Tibial nerve (tissue), 4 donors: ENCODE measurements at regions not wholly inside any gene's neighbourhood (a gene's known extent, or its start where the extent isn't known, plus 50 kb on each side); places are given as distances from the start of the nearest gene placed in this dataset.

ENCODE experiments used
- EP300 ChIP-seq, 2 donors: sonication (generic); formaldehyde crosslinking; IDR thresholded peaks; one replicate each; pipeline ENCODE4 v1.6.1; 2017; ENCODE audit warnings: antibody characterized with exemption in 2 of 2, mild to moderate bottlenecking in 1 of 2
- TF ChIP-seq, protein P1 (sequence below), 5 experiments: fragments of 200-600 bp in 3 of 5; fragments of 450-650 bp in 2 of 5; sonication (generic) in 3 of 5; IDR thresholded peaks; one replicate each; pipeline ENCODE4 v1.5.1; 2016 to 2019; ENCODE audit warnings: antibody characterized with exemption in 5 of 5, mild to moderate bottlenecking in 3 of 5, moderate library complexity in 2 of 5

DNA sequence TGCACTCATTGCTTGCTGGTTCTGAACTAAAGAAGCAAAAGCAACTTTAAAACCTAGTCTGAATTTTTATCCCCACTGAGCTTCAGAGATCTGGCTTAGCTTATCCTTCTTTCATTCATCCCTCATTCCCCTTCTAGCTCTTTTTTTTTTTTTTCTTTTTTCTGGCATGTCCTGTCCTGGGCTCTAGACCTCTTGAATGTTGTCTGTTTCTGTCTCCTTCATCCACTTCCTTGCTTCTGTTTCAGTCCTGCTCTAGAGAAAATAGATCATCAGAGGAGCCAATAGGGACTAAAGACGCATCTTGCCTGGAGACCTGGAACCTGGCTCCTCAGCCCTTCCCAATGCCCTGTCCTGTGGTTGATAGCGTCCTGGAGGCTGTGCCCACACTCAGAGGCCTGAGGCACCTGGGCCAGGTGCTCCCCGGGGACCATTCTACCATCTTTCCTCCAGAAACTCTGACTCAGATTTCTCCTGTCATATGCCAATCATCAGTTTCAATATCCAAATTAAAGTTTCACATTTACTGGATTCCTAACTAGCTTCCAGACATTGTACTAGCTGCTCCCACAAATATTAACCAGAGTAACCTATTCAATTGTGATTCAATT lies 115.7 kb upstream of the GATB start:
- no peak for TF ChIP-seq EP300 (IDR thresholded peaks at IDR 0.05)
- TF ChIP-seq, protein P1, sequence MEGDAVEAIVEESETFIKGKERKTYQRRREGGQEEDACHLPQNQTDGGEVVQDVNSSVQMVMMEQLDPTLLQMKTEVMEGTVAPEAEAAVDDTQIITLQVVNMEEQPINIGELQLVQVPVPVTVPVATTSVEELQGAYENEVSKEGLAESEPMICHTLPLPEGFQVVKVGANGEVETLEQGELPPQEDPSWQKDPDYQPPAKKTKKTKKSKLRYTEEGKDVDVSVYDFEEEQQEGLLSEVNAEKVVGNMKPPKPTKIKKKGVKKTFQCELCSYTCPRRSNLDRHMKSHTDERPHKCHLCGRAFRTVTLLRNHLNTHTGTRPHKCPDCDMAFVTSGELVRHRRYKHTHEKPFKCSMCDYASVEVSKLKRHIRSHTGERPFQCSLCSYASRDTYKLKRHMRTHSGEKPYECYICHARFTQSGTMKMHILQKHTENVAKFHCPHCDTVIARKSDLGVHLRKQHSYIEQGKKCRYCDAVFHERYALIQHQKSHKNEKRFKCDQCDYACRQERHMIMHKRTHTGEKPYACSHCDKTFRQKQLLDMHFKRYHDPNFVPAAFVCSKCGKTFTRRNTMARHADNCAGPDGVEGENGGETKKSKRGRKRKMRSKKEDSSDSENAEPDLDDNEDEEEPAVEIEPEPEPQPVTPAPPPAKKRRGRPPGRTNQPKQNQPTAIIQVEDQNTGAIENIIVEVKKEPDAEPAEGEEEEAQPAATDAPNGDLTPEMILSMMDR (IDR thresholded peaks at IDR 0.05): no peak
